CD8-positive, alpha-beta memory T cell (primary cell): ENCODE measurements at regions not wholly inside any gene's neighbourhood (a gene's known extent, or its start where the extent isn't known, plus 50 kb on each side); places are given as distances from the start of the nearest gene placed in this dataset.

Source experiments
- CTCF ChIA-PET: fragments of 350-600 bp; sonication (Branson Sonifier 250); formaldehyde crosslinking; loops from one replicate; lab custom pipeline; 2021; ENCODE audit warnings: antibody characterized with exemption; lab: Charles Lee
- POLR2A ChIA-PET: fragments of 350-600 bp; sonication (Branson Sonifier 250); formaldehyde crosslinking; loops from one replicate; lab custom pipeline; 2021; ENCODE audit warnings: antibody characterized with exemption; lab: Charles Lee
- DNase-seq, 5 donors: peaks; one replicate each; pipeline versions ENCODE4 v3.0.0 to v3.0.0-alpha.2; 2020 to 2022; ENCODE audit warnings: mixed read lengths in 1 of 5
- H3K27ac ChIP-seq: one replicate; pipeline ENCODE4 v1.7.0; 2013; ENCODE audit warnings: low read depth, mild to moderate bottlenecking, low read length, moderate library complexity
- H3K27me3 ChIP-seq: 2 replicates; pipeline ENCODE4 v1.7.0; 2013; ENCODE audit warnings: low read length, mild to moderate bottlenecking; ENCODE audit not compliant: insufficient read depth, poor library complexity, severe bottlenecking
- H3K36me3 ChIP-seq: 2 replicates; pipeline ENCODE4 v1.7.0; 2013; ENCODE audit warnings: mild to moderate bottlenecking, low read length, moderate library complexity; ENCODE audit not compliant: insufficient read depth
- H3K4me1 ChIP-seq: 2 replicates; pipeline ENCODE4 v1.7.0; 2013; ENCODE audit warnings: mild to moderate bottlenecking, low read length, moderate library complexity; ENCODE audit not compliant: insufficient read depth
- H3K4me3 ChIP-seq: 2 replicates; pipeline ENCODE4 v1.7.0; 2013; ENCODE audit warnings: mild to moderate bottlenecking, low read length
- H3K9me3 ChIP-seq: 2 replicates; pipeline ENCODE4 v1.7.0; 2013; ENCODE audit warnings: mild to moderate bottlenecking, low read length
- H3K27ac Mint-ChIP-seq, 8 donors: one replicate each; pipeline ENCODE4 v1.8.0; 2020 to 2021; ENCODE audit warnings: mixed read lengths in 8 of 8, mild to moderate bottlenecking in 6 of 8, inconsistent platforms in 3 of 8, moderate library complexity in 3 of 8
- H3K27me3 Mint-ChIP-seq, 2 donors: one replicate each; pipeline ENCODE4 v1.8.0; 2020 to 2021; ENCODE audit warnings: mixed read lengths in 2 of 2, mild to moderate bottlenecking in 1 of 2, moderate library complexity in 1 of 2
- H3K36me3 Mint-ChIP-seq, 3 donors: one replicate each; pipeline ENCODE4 v1.8.0; 2020 to 2021; ENCODE audit warnings: mixed read lengths in 3 of 3, inconsistent platforms in 1 of 3, mild to moderate bottlenecking in 1 of 3
- H3K4me1 Mint-ChIP-seq, 3 donors: one replicate each; pipeline ENCODE4 v1.8.0; 2020 to 2021; ENCODE audit warnings: mixed read lengths in 3 of 3, inconsistent platforms in 1 of 3, mild to moderate bottlenecking in 1 of 3
- H3K4me3 Mint-ChIP-seq, 7 donors: one replicate each; pipeline ENCODE4 v1.8.0; 2020 to 2021; ENCODE audit warnings: mixed read lengths in 7 of 7, mild to moderate bottlenecking in 6 of 7, moderate library complexity in 4 of 7, inconsistent platforms in 2 of 7
- H3K9me3 Mint-ChIP-seq, 5 donors: one replicate each; pipeline ENCODE4 v1.8.0; 2020 to 2022; ENCODE audit warnings: mixed read lengths in 5 of 5, mild to moderate bottlenecking in 3 of 5, moderate library complexity in 2 of 5, inconsistent platforms in 1 of 5

DNA sequence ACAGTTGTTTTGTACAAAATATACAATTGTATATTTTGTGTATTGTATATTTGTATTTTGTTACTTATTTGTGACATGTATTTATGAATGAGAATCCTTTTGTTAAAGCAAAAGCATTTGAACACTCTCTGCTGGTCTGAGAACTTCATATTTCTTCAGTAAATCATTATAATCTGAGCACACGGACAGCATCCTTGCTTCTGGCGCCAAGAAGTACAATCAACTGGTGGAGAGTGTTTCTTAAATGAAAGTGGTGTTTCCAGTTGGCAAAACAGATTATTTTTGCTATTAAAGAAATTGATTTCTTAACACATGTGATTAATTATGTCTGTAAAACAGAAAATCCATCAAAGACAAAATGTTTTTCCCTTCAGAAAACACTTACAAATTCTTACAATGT lies 95.1 kb upstream of the COPS8 start:
- DNase-seq, result no peak
- Histone ChIP-seq H3K9me3 (no peaks in the 10 kb centered on the region), H3K36me3 (no peaks in the 10 kb centered on the region), H3K27ac (no peak overlapping the region), H3K4me3 (no peak overlapping the region), H3K4me1 (no peaks in the 10 kb centered on the region), H3K27me3 (no peaks in the 10 kb centered on the region)
- Mint-ChIP-seq H3K4me1 (no peaks in the 10 kb centered on the region), H3K4me3 (no peak overlapping the region), H3K27me3 (peaks cover 22 to 59% of the 10 kb centered on the region in 2 donors), H3K36me3 (peaks cover 0 to 4% (median 0%) of the 10 kb centered on the region in 3 donors), H3K27ac (no peak overlapping the region), H3K9me3 (peaks cover 0 to 5% (median 0%) of the 10 kb centered on the region in 5 donors)
- ChIA-PET CTCF (no interaction called here), POLR2A (no interaction called here)

DNA sequence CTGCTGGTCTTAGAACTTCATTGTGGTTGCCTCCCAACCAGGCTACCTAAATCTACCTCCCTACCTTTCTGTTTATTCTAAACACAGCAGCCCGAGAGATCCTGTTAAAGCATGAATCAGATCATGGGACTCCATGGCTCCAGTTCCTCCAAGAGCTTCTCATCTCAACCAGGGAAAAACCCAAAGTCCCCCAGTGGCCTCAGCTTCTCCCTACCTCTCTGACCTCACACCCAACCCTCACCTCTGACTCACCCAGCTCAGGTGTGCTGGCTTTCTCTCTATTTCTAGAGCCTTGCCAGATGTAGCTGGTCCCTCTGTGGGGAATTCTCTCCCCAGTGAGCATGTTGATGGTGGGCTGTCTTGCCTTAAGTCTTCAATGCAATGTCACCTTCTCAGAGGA lies 93.8 kb upstream of the COPS8 start:
- CTCF ChIA-PET, result no interaction called here

DNA sequence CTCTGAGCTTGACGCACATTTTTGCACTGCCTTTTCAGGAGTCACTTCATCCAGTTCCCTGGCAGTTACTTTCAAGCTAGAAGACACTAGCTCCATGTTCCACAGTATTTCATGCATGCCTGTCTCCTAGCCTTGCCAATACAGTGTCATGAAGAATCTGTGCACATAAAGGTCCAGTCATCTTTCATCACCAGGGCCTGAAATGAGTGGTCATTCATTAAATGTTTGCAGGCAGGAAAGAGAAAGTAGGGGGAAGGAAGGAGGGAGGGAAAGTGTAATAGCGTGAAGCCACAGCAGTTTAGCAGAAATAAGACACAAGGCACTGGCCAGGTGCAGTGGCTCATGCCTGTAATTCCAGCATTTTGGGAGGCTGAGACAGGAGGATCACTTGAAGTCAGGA lies 92.4 kb upstream of the COPS8 start:
- H3K9me3 Mint-ChIP-seq, result peaks cover 0 to 5% (median 0%) of the 10 kb centered on the region in 5 donors
- Histone ChIP-seq H3K36me3 (no peaks in the 10 kb centered on the region), H3K4me1 (no peaks in the 10 kb centered on the region), H3K27ac (no peak overlapping the region), H3K4me3 (no peak overlapping the region), H3K9me3 (no peaks in the 10 kb centered on the region), H3K27me3 (no peaks in the 10 kb centered on the region)
- no peak overlapping the region for H3K4me3 Mint-ChIP-seq
- peaks cover 24 to 54% of the 10 kb centered on the region in 2 donors for H3K27me3 Mint-ChIP-seq
- no peaks in the 10 kb centered on the region for H3K4me1 Mint-ChIP-seq
- CTCF ChIA-PET, result no interaction called here
- H3K36me3 Mint-ChIP-seq, result no peaks in the 10 kb centered on the region
- POLR2A ChIA-PET, result no interaction called here
- H3K27ac Mint-ChIP-seq, result peak overlapping the region in 1 of 8 donors; percentile 64
- DNase-seq, result no peak

More for the DNA sequence above, 93.8 kb upstream of the COPS8 start:
- Mint-ChIP-seq H3K27me3 (peaks cover 28 to 56% of the 10 kb centered on the region in 2 donors), H3K36me3 (no peaks in the 10 kb centered on the region), H3K27ac (no peak overlapping the region), H3K4me1 (no peaks in the 10 kb centered on the region), H3K4me3 (no peak overlapping the region), H3K9me3 (peaks cover 0 to 5% (median 0%) of the 10 kb centered on the region in 5 donors)
- Histone ChIP-seq H3K27me3 (no peaks in the 10 kb centered on the region), H3K4me3 (no peak overlapping the region), H3K4me1 (no peaks in the 10 kb centered on the region), H3K27ac (no peak overlapping the region), H3K36me3 (no peaks in the 10 kb centered on the region), H3K9me3 (no peaks in the 10 kb centered on the region)
- DNase-seq, result no peak
- POLR2A ChIA-PET, result no interaction called here

- peaks cover 26 to 54% of the 10 kb centered on the region in 2 donors for H3K27me3 Mint-ChIP-seq
- H3K4me3 Mint-ChIP-seq, result no peak overlapping the region
- no peaks in the 10 kb centered on the region for H3K36me3 Mint-ChIP-seq
- H3K27ac Mint-ChIP-seq, result no peak overlapping the region
- no peaks in the 10 kb centered on the region for H3K4me1 ChIP-seq
- ChIA-PET CTCF (no interaction called here), POLR2A (no interaction called here)
- H3K9me3 ChIP-seq, result no peaks in the 10 kb centered on the region
- peaks cover 0 to 5% (median 0%) of the 10 kb centered on the region in 5 donors for H3K9me3 Mint-ChIP-seq
- no peaks in the 10 kb centered on the region for H3K4me1 Mint-ChIP-seq
- H3K27ac ChIP-seq, result no peak overlapping the region
- no peak overlapping the region for H3K4me3 ChIP-seq
- H3K36me3 ChIP-seq, result no peaks in the 10 kb centered on the region
- no peaks in the 10 kb centered on the region for H3K27me3 ChIP-seq
- no peak for DNase-seq
These were observed 91.3 kb upstream of the COPS8 start for GRCh38 chr2:236994361-236994760.

DNA sequence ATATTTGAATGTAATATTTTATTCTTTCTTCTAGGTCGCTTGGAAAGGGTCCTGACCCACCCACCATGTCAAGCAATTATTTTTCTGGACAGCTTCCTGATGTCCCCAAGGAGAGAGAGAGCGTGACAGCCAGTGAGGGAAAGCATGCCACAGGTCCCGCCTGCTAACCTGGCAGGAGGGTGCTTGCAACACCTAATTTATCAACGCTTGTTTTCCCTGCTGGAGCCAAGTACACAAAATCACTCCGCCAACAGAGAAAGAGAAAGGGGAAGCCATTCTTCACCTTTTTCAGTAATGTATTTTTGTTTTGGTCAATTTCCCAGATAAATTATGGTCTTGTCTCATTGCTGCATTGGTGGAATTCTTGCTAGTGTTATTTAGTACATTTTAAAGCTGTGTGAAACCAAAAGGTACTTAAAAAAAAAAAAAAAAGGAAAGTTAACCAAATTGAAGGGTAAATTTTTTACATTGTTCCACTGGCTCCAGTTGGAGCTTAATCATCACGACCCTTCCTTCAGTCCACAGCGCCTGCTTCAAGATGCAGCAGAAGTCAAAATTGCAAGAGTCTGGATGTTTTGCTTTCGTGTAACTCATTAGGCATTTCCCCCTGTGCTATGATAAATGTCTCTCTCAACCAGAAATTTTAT lies 88.5 kb upstream of the COPS8 start:
- no peak for DNase-seq
- no peaks in the 10 kb centered on the region for H3K27me3 ChIP-seq
- CTCF ChIA-PET, result no interaction called here
- POLR2A ChIA-PET, result no interaction called here
- H3K4me1 Mint-ChIP-seq, result no peaks in the 10 kb centered on the region
- no peaks in the 10 kb centered on the region for H3K9me3 ChIP-seq
- no peak overlapping the region for H3K4me3 Mint-ChIP-seq
- H3K36me3 Mint-ChIP-seq, result no peaks in the 10 kb centered on the region
- no peak overlapping the region for H3K27ac ChIP-seq
- H3K4me1 ChIP-seq, result no peaks in the 10 kb centered on the region
- H3K9me3 Mint-ChIP-seq, result peaks cover 0 to 5% (median 0%) of the 10 kb centered on the region in 5 donors
- H3K27ac Mint-ChIP-seq, result no peak overlapping the region
- no peaks in the 10 kb centered on the region for H3K36me3 ChIP-seq
- no peak overlapping the region for H3K4me3 ChIP-seq
- H3K27me3 Mint-ChIP-seq, result peaks cover 24 to 52% of the 10 kb centered on the region in 2 donors

DNA sequence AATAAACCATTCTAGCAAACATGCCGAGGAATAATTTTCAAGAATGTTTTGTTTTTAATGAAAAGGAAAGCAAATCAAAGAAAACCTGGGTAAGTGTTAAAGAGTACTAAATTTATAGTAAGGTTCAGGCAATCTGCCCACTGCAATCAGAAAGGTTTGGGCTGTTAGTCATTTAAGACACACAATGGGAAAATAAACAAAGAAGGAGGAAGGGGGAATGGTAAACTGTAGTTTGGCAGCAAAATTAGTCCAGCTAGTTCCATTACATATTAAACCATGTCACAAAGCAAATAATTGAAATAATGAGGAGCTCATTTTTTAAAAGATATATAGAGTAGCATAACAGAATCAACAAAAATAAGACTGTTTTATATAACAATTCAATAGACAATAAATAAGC lies 87.5 kb upstream of the COPS8 start:
- H3K27me3 ChIP-seq, result no peaks in the 10 kb centered on the region
- Mint-ChIP-seq H3K27ac (no peak overlapping the region), H3K9me3 (peaks cover 0 to 1% (median 0%) of the 10 kb centered on the region in 5 donors), H3K4me1 (no peaks in the 10 kb centered on the region), H3K4me3 (no peak overlapping the region), H3K36me3 (no peaks in the 10 kb centered on the region), H3K27me3 (peaks cover 17 to 46% of the 10 kb centered on the region in 2 donors)
- H3K9me3 ChIP-seq, result no peaks in the 10 kb centered on the region
- no peak overlapping the region for H3K27ac ChIP-seq
- ChIA-PET POLR2A (no interaction called here), CTCF (interaction anchor here (0.6 kb wide), 1 partner anchor 31 kb away, joined by 4 read pairs; no protein-coding TSS in a partner anchor)
- H3K4me3 ChIP-seq, result no peak overlapping the region
- no peaks in the 10 kb centered on the region for H3K4me1 ChIP-seq
- no peak for DNase-seq
- H3K36me3 ChIP-seq, result no peaks in the 10 kb centered on the region

DNA sequence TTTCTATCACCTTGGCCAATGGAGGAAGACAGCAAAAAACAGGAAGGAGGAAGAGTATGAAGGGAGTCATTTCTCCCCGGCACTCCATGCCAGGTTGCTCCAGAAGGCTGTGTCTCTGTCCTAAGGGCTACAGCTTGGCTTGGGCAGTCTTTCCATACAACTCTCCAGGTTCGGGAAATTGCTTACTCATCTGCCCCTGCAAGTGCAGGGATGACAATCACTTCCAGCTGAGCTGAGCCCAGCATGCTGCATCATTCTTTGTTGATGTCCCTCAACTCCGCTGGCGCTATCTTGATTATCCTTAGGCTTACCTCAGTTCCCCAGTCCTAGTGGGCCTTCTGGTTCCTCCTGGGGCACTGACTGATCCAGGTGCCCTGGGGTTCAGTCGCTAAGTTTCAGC lies 86.9 kb upstream of the COPS8 start:
- DNase-seq, result no peak
- H3K36me3 Mint-ChIP-seq, result no peaks in the 10 kb centered on the region
- H3K27me3 ChIP-seq, result no peaks in the 10 kb centered on the region
- H3K9me3 Mint-ChIP-seq, result no peaks in the 10 kb centered on the region
- H3K27ac ChIP-seq, result no peak overlapping the region
- no peak overlapping the region for H3K4me3 Mint-ChIP-seq
- no peaks in the 10 kb centered on the region for H3K9me3 ChIP-seq
- no peaks in the 10 kb centered on the region for H3K36me3 ChIP-seq
- ChIA-PET CTCF (no interaction called here), POLR2A (no interaction called here)
- H3K27ac Mint-ChIP-seq, result no peak overlapping the region
- no peaks in the 10 kb centered on the region for H3K4me1 ChIP-seq
- H3K4me3 ChIP-seq, result no peak overlapping the region
- H3K27me3 Mint-ChIP-seq, result peaks cover 15 to 45% of the 10 kb centered on the region in 2 donors
- no peaks in the 10 kb centered on the region for H3K4me1 Mint-ChIP-seq

DNA sequence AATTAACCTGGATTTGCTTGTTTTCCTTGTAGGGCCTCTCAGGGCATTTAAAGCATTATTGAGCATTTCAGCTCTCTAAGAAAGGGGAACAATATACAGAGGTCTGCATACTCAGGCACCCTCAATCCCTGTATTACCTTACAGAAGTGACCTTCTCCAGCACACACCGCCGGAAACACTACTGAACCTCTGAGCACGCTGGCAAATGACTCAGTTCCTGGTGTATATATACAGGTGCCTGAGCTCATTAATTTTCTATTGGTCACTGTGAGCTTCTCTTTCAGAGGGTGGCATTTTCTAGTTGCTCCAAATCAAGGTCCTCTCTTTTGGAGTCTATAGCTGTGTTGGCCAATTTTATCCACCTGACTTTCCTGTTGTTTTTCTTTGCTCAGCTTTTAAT lies 85.2 kb upstream of the COPS8 start:
- no peak for DNase-seq
- H3K27me3 ChIP-seq, result no peaks in the 10 kb centered on the region
- no peaks in the 10 kb centered on the region for H3K9me3 ChIP-seq
- no peaks in the 10 kb centered on the region for H3K36me3 ChIP-seq
- no peak overlapping the region for H3K4me3 Mint-ChIP-seq
- H3K36me3 Mint-ChIP-seq, result no peaks in the 10 kb centered on the region
- peaks cover 17 to 50% of the 10 kb centered on the region in 2 donors for H3K27me3 Mint-ChIP-seq
- no peaks in the 10 kb centered on the region for H3K4me1 Mint-ChIP-seq
- no peak overlapping the region for H3K27ac Mint-ChIP-seq
- ChIA-PET POLR2A (no interaction called here), CTCF (no interaction called here)
- no peak overlapping the region for H3K4me3 ChIP-seq
- no peak overlapping the region for H3K27ac ChIP-seq
- no peaks in the 10 kb centered on the region for H3K9me3 Mint-ChIP-seq
- no peaks in the 10 kb centered on the region for H3K4me1 ChIP-seq
